COR-L47 (cell line): ENCODE measurements at regions not wholly inside any gene's neighbourhood (a gene's known extent, or its start where the extent isn't known, plus 50 kb on each side); places are given as distances from the start of the nearest gene placed in this dataset.
A peak's percentile ranks its signal among the peaks of the same experiment; 100 is the strongest.
"Not testable (repeated sequence)": the region's sequence is repeated elsewhere in the genome, so short reads cannot be mapped to it uniquely, and the experiment has no call there.

Source experiments
- DNase-seq: peaks from one replicate; lab custom pipeline; 2025; lab: John Stamatoyannopoulos, UW

DNA sequence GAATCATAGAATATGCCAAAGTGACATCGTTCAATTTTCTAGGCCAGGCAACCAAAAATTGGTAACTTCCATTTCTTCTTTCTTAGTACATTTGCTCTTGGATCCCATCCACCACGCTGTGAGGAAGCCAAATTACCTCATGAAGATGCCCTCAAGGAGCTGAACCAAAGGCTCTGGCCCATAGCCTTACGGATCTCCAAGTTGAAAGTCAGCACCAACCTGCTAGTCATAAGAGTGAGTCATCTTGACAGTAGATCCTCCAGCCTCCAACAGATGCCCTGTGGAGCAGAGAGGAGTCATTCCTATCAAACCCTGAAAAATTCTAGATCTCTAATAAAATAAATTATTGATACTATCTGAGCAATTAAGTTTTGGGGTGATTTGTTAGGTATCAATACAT, 322.5 kb upstream of the COL8A1 start:
- DNase-seq = no peak

DNA sequence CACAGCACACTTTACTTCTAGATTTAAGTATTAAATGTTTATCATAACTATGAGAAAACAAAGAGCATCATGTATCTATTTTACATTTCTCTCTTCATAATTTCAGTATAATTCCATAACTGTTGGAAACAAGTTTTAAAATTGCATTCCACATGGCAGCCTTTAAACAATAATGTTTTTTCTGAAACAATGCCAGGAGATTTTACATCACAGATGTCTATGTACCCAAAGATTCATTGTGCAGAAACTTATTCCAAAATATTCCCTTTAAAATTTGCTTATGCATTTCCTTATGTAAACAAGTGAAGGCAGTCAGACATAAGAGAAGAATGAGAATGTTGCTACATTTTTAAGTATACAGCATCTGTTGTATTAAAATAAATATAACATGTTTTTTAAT, 324.9 kb upstream of the COL8A1 start:
- no peak for DNase-seq

DNA sequence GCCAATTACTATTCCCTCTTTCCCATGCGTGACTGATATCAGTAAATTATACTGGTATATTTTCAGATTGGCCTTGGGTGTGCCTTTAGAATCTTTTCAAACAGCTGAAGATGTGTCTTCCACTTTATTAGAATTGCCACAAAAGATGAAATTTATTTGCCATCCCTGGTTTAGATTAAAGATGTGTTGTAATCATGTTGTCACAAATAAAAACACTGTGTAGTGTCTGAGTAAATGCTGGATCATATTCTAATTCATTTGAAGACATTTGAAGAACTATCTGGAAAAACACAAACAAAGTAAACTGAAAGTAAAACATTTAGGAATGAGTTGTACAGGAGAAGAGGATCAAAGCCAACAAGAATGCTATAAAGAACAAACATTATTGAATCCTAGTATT, 339.7 kb upstream of the COL8A1 start:
- no peak for DNase-seq

DNA sequence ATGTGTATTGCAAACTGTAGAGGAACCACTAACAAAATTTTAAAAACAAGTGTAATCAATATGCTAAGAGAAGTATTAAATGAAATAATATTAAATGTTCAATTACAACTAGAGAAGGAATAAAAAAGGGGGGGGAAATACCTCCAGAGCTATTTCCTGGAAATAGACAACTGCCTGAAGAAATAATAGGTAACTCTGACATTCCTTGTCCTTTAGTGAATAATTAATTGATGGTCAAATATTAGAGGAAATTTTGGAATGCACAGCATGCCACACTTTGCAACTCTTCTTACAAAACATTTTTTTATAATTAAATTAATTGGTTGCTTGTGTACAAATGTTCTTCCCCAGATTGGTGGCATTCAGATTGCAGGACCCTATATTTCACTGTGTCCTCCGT, 342.6 kb upstream of the COL8A1 start:
- no peak for DNase-seq

DNA sequence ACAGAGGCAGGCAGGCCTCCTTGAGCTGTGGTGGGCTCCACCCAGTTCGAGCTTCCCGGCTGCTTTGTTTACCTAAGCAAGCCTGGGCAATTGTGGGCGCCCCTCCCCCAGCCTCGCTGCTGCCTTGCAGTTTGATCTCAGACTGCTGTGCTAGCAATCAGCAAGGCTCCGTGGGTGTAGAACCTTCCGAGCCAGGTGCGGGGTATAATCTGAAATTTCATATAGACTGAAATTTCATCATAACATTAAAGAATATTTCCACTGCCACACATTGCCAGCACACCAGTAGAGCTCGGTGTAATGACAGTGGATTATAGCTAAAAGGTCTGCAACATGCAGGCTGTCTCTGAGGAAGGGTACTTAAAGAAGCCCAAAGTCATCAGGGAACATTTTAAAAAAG, 344.3 kb upstream of the COL8A1 start:
- DNase-seq = not testable (repeated sequence)

DNA sequence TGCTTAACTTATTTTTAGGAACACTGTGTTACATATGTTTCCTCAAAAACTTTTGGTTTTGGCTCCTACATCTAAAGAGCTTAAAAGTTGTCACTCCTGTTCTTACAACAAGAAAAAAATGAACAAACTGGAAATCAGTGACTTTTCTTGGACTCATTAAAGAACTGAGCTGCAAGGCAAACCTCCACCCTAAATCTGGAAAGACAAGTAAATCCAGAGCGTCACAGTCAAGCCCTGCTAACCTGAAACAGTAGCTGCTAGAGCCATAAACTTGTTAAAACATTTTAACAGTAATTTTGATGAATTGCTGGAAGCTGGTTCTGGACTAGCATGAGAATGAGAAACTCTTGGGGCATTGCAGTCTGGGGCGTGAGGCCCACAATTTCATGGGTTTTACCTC, 350.5 kb upstream of the COL8A1 start:
- DNase-seq = no peak

DNA sequence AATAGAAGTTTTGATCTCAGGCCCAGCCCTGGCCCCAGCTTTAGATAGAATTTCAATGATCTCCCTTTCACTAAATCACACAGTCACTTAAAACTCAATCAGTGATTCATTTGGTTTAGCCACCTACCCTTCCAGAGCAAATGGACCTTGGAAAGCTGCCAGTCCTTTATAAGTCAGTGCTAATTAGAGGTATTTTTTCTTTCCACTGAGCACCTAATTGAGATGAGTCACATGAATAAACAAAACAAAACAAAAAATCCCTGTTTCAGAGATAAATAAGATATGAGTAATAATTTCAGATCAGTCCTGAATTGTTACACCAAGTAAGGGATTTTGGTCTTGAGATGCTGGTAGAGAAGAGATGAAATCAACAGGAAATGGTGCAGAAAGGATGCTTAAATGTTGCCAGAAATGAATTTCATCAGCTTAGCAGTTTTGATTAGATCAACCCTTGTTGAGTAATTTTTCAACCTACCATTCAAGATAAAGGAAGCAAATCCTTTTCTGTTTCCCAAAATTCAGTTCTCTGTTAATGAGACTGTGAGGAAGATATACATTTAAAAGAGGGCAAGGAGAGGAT, 352.0 kb upstream of the COL8A1 start:
- peak; percentile 21 for DNase-seq

DNA sequence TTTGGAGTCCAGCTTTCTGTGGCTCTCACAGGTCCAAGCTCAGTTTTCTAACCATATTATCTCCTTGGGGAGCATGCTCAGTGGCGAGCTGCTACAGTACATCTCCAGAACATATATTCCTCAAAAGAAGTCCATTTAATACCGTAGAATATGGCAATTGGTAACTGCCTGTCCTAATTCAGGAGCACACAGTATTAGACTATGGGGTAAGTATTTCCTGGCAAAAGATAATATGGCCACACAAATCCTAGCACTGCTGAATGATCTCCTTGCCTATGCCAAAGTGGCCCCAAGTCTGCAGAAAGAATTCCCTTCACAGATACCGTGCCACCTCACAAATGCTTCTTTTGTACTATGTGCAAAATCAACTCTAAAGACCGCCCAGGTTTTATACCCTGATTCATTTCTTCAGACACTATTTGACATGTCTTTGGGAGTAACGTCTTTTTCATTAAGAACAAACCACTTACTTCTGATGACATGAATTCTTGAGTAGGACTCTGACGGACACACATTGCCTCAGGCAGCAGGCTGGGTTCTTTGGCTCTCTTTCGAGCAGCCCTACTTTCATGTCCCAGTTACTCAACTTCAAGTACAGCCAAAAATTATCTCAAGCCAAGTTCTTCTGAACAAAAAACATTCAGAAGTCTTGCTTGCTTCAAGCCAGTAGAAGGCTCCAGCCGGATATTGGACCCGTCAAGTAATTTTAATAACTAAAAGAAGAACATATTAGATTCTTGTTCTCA, 368.3 kb upstream of the DCBLD2 start:
- DNase-seq = no peak

DNA sequence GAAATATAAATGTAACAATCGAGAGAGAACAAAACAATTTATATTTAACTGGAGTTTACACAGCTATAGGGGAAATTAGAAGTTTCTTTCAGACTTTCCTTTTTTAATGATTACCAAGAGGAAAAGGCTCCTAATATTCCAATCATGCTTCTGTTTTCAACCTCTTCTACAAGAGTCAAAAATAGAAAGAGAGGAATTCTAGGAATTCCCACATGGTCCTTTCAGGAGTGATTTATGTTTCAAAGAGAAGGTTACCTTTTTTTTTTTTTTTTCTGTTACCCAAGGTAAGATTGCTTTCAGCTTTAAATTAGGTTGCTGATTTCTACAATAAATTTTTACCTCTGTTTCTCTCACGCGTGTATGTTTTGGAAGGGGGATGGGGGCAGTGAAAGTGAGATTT, 355.3 kb upstream of the DCBLD2 start:
- no peak for DNase-seq

DNA sequence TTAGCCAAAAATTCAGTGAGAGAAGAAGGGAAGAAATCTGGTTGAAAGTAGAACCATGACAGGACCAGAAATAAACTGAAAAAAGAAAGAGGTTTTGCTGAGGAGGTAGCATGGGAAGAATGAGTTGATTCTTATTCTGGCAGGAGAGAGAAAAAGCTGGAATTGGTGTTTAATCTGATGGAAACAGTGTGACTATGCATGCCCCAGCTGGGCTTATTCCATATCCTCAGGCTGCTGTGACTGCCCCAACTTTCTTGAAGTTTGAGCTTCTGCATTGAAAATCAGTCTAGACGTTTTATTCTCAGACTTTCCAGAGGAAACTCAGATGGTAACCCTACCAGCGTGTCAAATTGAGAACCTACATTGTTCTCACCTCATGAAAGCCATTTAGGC, 352.5 kb upstream of the DCBLD2 start:
- DNase-seq = no peak

DNA sequence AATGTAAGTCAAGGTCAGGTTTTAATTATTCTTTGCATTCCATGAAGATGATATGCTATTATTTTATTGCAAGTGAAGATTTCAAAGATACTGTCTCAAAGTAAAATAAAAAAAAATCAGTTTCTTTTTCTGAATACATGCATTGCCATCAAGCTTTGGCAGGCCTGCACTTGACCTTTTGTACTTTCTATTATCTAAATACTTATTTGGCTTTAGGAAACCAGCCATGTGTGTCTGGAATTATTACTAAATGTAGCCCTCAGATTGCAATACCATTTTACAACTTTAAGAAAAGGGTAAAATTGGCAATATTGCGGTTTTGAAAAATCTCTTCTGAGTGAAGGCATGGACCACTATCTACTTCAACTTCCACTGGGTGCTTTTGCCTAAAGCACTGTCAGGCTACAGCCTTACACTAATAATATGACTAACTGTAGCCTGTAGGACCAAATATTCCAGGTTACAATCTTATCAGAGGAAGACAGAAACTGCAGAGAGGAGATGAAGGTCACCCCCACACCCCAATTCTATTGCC, 349.4 kb upstream of the DCBLD2 start:
- no peak for DNase-seq

DNA sequence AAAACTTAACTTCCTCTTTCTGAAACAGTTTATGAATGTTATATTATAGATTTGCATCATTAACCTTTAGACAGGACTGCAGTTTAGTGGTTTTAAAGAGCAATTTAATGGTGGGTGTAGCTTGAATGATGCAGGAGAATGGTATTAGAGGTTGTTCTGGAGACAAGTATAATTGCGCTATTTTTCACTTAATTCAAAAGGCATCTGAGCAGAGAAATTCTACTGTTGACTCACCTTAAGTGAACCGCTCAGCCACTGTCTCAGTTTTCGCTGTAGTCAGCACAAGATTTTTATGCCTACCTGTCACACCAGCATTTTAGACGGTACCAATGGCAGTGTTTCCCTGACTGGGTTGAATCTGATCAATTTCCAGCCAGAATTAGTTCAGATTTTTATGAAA, 348.8 kb upstream of the DCBLD2 start:
- DNase-seq = no peak

DNA sequence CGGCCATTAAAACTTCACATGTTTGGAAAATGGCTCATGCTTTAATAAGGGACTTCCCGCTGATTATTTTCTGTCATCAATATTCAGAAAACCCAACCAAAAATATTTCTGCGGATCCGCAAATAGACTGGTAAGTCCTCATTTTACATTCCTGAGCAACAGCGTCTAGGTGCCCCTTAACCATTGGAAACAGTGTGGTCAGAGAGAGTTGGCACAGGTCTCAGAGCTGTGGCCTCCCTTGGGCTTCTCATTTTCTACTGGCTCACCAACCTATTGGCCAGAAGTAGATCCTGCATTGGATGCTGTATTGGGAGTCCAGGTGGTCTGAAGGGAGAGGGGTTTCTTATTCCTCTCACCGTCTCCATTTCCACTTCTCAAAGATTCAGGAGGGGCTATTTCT, 348.1 kb upstream of the DCBLD2 start:
- DNase-seq = no peak

DNA sequence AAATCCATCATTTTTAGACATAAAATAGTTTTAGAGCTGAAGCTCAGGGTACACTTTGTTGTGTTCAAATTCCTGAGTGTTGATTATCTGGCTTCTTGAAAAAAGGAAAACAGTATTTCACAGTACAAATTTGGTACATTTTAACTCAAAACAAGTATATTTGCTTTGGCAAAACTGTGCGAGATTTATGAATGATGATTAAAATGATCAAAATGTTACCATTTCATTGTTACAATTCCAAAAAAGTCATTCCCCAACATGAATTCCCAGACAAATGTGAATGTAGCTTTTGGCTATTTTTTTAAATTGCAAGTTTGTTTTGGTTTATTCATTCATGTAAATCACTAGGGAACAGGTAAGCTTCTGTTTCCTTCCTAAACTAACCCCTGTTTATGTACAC, 347.4 kb upstream of the DCBLD2 start:
- no peak for DNase-seq

DNA sequence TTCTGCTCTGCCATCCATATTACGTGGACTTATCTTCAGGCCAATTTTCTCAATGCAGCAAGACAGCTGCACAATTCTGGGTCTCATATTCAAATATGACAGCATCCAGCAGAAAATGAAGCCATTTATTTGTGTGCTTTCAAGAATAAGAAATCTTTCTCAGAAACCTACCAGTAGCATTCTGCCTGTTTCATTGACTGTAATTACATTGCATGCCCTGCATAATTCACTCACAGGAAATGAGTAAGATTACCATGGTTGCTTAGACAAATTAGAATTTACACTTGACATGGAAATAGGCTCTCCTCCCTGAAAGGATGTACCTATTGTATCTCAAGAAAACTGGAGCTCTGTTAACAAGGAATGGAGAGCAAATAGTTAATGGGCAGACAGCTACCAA, 346.6 kb upstream of the DCBLD2 start:
- no peak for DNase-seq

DNA sequence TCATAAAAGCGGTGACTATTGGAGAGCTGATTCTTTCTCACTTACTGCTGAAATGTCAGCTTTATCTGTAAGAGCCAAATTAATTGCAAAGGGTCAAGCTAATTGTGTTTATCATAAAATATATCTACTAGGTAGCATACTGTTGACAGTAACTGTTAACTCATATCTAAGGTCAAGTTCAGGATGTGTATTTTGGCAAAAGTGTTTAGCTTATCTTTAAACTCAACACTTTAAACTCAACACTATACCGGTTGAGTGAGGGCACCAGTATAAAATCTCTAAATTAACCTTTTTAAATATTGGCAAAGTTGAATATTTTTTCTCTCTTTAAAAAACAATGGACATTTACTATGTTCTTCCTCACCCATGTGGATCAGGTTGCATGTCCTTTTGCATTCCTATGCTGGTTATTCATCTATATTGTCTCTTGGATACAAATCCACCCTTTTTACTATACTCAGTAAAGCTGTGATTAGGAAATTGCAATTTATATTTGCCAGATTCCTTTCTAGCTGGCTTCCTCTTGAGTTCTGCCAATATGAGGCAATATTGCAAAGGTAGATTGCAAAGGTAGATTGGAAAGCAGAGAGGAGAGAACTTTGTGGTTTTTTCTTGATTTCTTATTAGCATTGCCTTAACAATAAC, 344.6 kb upstream of the DCBLD2 start:
- DNase-seq = no peak

DNA sequence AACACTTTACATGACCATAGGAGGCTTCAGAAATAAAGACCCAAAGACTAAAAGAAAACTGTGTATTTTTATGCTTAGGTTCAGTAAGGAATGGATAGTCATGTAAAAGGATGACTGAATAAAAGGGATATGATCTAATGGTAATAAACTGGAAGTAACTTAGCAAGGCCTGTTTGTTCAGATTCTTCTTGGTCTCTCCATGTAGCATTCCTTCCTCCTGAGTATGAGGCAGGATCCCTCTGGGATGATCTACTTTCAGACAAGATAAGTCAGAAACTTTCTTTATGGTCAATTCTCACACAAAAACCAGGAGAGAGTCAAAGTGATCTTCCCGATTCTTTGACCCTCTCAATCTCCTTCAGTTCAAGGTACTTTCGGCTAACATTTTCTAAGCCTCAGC, 340.8 kb upstream of the DCBLD2 start:
- DNase-seq = no peak

DNA sequence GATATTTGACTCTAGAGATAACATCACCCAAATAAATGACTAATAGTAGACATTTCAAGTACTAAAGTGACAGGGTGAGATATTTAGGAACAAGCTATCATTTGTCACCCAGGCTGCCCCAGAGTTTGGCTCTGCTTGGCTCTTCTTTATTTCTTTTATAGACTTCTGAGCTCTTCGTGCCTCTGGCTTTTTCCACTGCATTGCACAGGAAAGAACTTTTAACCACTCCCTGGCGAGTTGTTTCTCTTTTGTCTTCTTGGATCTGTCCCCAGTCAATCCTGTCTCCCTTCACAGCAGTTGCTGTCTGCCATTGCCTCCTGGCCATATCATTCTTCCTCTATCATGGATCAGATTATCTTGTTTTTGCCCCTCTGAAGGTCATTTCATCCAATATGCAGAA, 339.2 kb upstream of the DCBLD2 start:
- no peak for DNase-seq

DNA sequence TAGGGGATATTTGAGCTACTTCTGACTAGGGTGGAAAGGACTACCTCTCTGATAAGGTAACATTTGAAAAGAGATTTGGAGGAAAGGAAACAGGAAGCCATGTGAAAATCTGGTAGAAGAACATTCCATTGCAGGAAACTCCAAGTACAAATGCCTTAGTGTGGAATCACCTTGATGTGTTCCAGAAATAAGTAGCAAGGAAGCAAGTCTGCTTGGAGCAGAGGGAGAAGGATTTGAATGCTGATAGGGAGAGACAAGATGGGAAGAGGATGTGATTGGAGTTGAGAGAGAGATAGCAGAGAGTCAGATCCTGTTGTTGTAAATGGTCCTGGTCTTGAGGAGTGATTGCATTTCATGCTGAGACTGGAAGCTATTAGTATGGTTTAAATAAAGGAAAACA, 335.1 kb upstream of the DCBLD2 start:
- no peak for DNase-seq

DNA sequence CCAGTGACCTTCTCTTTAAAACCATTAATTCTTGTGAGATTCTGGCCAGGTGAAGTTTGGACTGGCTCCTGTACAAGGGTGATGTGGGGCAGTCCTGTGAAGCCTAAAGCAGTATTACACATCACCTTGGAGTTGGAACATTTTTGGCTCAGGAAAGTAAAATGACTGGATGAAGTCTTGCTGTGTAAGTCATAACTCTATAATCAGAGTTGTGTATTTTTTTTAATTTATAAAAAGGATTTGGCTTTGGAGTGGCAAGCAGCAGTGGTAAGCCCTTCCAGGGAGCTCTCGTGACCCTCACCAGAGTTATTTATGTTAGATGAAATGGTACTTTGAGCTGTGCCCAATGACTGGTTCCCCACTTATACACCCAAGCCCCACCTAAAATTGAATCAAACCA, 331.2 kb upstream of the DCBLD2 start:
- no peak for DNase-seq

DNA sequence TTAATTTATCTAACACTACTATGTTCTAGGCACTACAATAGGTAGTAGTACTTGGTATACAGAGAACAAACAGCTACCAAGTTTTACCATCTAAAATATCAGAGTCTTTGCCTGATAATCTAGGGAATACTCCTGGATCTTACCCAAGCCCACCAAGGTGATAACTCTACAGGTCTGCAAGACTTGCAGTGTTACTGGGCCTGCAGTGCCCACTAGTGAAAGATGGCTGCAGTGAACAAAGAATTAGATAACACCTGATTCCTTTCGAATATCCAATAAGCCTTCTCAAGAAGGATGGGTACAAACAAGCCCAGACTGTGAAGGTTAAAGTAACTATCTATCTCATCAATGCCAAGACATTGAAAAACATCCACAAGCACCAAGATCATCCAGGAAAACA, 317.0 kb upstream of the DCBLD2 start:
- no peak for DNase-seq

DNA sequence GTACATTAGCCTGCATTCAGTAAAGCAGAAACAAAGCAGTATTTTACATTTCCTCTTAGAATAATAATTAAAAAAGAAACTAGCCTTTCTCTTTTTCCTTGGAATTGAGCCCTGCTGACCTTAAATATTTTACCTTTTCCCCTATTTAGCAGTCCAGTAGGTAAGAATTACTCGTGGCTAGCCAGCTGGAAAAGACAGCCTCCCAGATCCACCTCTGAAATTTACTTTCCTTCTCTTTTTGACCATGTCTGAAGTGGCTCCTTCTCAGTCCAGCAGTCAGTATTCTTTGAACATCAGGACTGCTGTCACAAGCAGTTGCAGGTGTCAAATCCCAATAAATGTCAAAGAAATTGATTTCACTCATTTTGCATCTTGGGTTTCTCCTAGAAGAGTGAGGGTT, 311.5 kb upstream of the DCBLD2 start:
- DNase-seq = no peak

DNA sequence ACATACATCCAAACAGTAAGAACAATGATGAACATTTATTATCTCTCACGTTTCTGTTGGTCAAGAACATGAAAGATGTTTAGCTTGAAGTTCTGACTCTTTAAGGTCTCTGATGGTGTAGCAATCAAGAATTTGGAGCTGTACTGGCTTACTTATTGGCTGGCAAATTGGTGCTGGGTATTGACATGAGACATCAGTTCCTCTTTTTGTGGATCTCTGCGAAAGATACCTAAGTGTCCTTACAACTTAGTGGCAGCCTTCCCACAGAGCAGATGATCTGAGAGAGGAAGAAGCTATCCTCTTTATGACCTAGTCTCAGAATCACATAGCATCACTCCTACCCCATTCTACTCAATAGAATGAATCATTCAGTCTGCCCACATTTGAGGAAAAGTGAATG, 309.8 kb upstream of the DCBLD2 start:
- no peak for DNase-seq

DNA sequence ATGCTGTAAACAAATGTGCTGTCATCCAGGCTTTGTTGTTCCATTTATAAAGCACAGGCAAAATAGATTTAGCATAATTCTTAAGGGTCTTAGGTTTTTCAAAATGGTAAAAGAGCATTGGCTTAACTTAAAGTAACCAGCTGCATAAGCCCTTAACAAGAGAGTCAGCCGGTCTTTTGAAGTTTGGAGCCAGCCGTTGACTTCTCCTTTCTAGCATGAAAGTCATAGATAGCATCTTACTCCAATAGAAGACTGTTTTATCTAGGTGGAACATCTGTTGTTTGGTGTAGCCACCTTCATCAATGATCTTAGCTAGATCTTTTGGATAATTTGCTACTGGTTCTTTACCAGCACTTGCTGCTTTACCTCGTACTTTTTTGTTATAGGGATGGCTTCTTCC, 297.5 kb upstream of the DCBLD2 start:
- no peak for DNase-seq
